Mucosa of stomach (tissue), 1 donor: ENCODE measurements at regions not wholly inside any gene's neighbourhood (a gene's known extent, or its start where the extent isn't known, plus 50 kb on each side); places are given as distances from the start of the nearest gene placed in this dataset.
"Not testable (repeated sequence)": the region's sequence is repeated elsewhere in the genome, so short reads cannot be mapped to it uniquely, and the experiment has no call there.

Source experiments
- H3K27me3 ChIP-seq: one replicate; pipeline ENCODE4 v1.7.0; 2013; ENCODE audit warnings: mild to moderate bottlenecking, low read length; ENCODE audit not compliant: control insufficient read depth, insufficient read depth
- H3K36me3 ChIP-seq: one replicate; pipeline ENCODE4 v1.7.0; 2013; ENCODE audit warnings: low read length; ENCODE audit not compliant: control insufficient read depth, insufficient read depth
- H3K4me1 ChIP-seq: one replicate; pipeline ENCODE4 v1.7.0; 2013; ENCODE audit warnings: mild to moderate bottlenecking, low read length; ENCODE audit not compliant: control insufficient read depth, insufficient read depth
- H3K4me3 ChIP-seq: one replicate; pipeline ENCODE4 v1.7.0; 2013; ENCODE audit warnings: low read length
- H3K9ac ChIP-seq: one replicate; pipeline ENCODE4 v1.7.0; 2013; ENCODE audit warnings: mild to moderate bottlenecking, low read length, moderate library complexity
- H3K9me3 ChIP-seq: one replicate; pipeline ENCODE4 v1.7.0; 2013; ENCODE audit warnings: mild to moderate bottlenecking, low read length, moderate library complexity; ENCODE audit not compliant: control insufficient read depth
- donor health status: Pancreatic carcinoma.

DNA sequence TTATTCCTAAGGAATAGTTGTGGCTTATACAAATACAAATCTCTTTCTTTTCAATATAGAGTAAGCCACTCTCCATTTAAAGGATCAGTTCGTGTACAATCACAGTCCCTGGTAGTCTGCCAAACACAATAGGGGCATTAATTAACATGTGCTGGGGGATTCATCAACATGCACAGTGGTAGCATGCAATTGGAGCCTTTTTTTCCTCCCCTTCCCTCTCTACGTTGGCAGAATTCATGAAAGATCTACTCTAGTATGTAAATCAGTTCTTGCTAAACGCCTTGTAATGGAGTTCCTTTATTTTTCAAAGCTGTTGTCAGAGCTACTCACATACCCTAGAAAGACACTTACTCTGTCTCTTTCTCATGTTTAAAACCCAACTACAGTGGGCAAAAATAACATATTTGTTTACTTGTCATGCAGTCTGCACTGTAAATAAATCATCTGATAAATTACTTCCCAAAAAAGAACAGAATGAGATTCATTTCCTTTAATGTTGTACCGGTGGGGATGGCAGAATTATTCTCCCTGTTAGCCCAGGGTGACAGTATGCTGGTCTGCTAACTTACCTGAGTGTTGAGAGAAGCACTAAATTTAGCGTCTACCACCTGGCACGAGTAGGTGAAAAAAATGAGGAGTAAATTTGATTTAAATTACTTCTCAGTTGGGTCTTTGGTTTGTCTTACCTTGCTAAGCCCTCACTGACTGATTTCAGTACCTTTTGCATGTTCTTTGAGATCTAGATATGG lies 341.5 kb upstream of the CCNH start:
- no peaks in the 10 kb centered on the region for H3K36me3 ChIP-seq
- H3K9me3 ChIP-seq: no peaks in the 10 kb centered on the region
- H3K4me1 ChIP-seq: no peaks in the 10 kb centered on the region
- no peak overlapping the region for H3K9ac ChIP-seq
- no peak overlapping the region for H3K4me3 ChIP-seq
- no peaks in the 10 kb centered on the region for H3K27me3 ChIP-seq

DNA sequence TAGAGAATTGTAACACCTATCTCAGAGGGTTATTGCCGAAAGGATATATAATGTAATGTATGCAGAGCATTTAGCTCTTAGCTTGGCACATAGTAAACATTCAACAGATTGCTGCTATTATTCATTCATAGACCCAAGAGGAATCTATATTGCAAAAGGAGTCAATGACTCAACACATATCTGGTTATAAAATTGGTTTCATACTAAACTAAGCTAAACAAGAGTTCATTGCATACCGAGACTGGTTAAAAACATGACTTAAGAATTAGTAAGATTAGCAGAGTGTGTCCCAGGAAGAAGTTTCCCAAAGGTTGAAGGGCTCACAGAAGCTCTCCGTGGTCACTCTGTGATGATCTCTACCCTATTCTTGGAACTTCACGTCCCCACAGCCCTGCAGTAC lies 339.6 kb upstream of the CCNH start:
- no peak overlapping the region for H3K4me3 ChIP-seq
- no peak overlapping the region for H3K9ac ChIP-seq

DNA sequence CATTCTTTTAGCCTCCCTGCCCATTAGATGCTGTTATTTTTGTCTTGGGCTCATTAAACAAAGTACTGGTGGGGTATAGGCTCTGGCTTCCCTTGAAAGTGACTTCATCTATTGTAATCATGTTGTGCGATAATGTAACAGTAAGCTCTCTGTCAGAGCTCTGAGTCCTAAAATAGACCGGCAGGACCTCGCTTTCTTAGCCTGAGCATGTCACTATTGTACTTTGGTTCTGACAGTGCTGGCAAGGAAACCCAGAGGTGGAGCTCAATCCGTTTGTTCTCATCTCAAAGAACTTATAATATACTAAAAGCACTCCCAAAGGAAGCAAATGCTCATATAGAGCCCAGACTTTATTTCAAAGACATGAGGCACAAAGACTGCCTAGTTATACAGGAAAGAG lies 339.1 kb upstream of the CCNH start:
- Histone ChIP-seq H3K4me3 (no peak overlapping the region), H3K36me3 (no peaks in the 10 kb centered on the region), H3K27me3 (no peaks in the 10 kb centered on the region), H3K9ac (no peak overlapping the region), H3K9me3 (no peaks in the 10 kb centered on the region), H3K4me1 (no peaks in the 10 kb centered on the region)

More for the DNA sequence above, 339.6 kb upstream of the CCNH start:
- H3K4me1 ChIP-seq: no peaks in the 10 kb centered on the region
- no peaks in the 10 kb centered on the region for H3K36me3 ChIP-seq
- H3K27me3 ChIP-seq: no peaks in the 10 kb centered on the region
- no peaks in the 10 kb centered on the region for H3K9me3 ChIP-seq

DNA sequence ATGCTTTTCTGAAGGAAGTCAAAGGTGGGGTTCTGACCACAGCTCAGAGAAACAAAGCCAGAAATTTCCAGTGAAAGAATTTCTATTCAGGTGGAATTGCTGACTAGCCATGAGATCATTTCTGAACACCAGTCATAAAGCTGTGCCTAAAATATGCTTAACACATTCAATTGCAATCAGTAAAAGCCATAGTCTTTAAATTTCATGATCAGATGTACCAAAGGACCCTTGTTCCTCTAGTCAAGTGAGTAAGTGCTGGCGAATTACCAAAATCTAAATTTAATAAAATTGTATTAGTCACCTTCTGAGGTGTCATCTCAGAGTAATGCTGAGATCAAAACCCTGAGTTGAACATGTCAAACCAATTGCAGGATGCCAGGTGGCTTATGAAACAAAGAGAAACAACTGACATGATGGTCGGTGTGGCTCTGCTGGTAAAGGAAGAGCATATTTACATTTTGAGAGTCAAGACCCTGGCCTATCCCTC lies 334.2 kb upstream of the CCNH start:
- Histone ChIP-seq H3K4me1 (no peaks in the 10 kb centered on the region), H3K4me3 (no peak overlapping the region), H3K27me3 (no peaks in the 10 kb centered on the region), H3K9me3 (no peaks in the 10 kb centered on the region), H3K9ac (no peak overlapping the region), H3K36me3 (no peaks in the 10 kb centered on the region)

DNA sequence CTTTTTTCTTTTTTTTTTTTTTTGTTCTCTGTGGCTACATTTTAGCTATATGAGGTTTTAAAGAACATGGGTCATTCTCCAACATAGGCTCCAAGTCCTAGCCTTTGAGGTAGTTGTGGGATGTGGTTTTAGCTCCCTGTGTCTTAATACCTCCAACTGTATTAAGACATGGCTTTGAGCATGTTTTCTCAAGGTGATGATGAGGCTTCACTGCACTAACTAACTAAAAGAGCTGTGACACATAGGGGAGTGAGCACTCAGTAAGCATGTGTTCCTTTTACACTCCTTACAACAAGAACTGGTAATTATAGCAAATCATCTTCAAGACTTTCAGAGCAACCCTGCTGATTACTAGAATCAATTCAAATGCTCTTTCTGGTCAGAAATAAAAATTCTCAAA lies 333.6 kb upstream of the CCNH start:
- Histone ChIP-seq H3K9me3 (no peaks in the 10 kb centered on the region), H3K4me3 (no peak overlapping the region), H3K27me3 (no peaks in the 10 kb centered on the region), H3K36me3 (no peaks in the 10 kb centered on the region), H3K9ac (no peak overlapping the region), H3K4me1 (no peaks in the 10 kb centered on the region)

DNA sequence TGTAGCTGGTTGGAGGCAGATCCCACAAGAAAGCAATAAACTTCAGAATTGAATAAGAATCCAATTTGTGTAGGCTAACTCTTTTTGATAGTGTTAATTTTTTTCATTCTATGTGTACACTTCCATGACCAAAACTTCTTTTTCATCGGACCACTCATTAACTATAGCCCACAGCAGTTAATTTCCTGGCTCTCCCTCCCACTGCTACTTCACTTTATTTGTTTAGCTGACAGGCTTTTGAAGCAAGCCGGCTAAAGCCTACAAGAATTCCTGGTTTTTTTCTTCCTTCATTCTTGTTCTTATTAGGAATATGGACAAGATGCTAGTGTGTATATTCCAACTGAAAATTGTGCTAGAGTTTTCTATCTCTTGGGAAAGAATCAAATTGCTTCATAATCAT lies 329.2 kb upstream of the CCNH start:
- Histone ChIP-seq H3K27me3 (no peaks in the 10 kb centered on the region), H3K9ac (no peak overlapping the region)

DNA sequence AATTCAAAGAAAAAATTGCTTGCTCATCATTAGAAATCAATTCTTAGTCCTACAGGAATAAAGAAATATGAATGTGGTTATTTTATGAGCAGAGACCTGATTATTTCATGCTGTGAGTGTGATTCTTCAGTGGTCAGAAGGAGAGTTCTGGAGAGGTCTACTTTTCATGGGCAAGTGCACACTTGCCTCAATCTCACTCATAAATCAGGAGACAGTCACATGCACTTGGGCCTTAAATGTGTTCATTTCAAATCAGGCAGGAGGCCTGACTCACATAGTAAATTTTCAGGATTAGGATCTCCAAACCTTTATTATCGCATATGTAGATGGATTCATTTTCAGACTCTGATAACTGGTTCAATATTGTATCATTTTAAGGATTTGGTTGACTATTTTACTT lies 323.2 kb upstream of the CCNH start:
- no peaks in the 10 kb centered on the region for H3K9me3 ChIP-seq
- no peak overlapping the region for H3K4me3 ChIP-seq
- H3K4me1 ChIP-seq: no peaks in the 10 kb centered on the region
- no peak overlapping the region for H3K9ac ChIP-seq
- H3K27me3 ChIP-seq: no peaks in the 10 kb centered on the region
- H3K36me3 ChIP-seq: no peaks in the 10 kb centered on the region

More for the DNA sequence above, 329.2 kb upstream of the CCNH start:
- Histone ChIP-seq H3K4me3 (no peak overlapping the region), H3K4me1 (no peaks in the 10 kb centered on the region), H3K36me3 (no peaks in the 10 kb centered on the region), H3K9me3 (no peaks in the 10 kb centered on the region)

DNA sequence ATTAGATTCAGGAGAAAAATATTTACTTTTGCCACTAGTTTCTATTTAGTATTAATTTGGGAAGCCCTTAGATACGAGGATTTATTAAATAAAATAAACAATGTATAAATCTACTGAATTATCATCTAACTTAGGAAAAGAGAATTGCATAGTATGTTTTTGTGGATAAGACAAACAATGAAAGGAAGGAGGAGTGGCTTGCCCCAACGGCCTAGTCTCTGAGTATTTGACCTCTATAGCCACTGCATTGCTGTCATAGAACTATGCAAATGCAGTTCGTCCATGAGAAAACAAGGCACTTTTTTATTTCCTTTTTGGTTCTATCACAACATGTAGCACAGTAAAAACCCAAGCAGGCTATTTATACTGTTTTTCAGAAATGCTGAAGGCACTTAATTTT lies 321.2 kb upstream of the CCNH start:
- Histone ChIP-seq H3K4me3 (no peak overlapping the region), H3K27me3 (no peaks in the 10 kb centered on the region), H3K9ac (no peak overlapping the region), H3K4me1 (no peaks in the 10 kb centered on the region), H3K36me3 (no peaks in the 10 kb centered on the region), H3K9me3 (no peaks in the 10 kb centered on the region)

DNA sequence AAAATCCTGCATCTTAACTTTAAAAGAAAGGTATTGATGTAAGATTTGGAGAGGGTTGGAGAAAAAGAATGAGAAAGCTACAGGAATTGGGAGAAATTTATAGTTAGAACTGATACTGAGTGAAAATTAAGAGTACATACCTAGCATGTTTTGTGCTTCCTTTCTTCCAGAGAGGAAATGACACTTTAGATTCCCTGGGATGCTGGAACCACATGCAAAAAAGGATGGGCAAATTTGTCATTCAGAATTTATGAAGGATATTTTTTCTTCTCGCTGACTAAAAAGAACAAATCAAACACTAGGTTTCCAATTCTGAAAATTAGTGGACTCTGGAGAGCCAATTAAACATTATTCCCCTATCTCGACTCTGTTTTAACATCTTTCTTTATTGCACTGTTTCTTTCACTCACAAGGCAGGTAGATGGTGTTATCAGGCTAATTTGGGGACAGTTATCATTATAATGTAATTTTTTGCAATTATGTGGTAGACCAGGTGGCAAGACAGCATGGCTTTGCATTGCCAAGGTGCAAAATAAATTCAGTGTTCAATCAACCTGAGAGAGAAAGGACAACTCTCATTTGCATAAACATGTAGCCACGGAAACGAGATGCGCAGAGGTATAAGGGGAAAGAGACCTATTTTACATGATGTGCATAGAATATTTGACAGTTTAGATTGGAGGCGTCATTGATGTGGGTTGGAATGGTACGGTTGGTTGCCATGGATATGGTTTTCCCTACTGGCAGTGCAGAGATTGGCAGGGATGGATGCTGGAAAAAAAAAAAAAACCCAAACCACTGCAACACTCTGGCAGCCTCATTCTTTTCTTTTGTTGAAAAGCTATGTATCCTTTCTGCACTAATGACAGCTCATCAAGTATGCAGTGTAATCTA lies 320.4 kb upstream of the CCNH start:
- Histone ChIP-seq H3K4me3 (no peak overlapping the region), H3K36me3 (no peaks in the 10 kb centered on the region), H3K27me3 (no peaks in the 10 kb centered on the region), H3K9ac (no peak overlapping the region), H3K9me3 (no peaks in the 10 kb centered on the region), H3K4me1 (no peaks in the 10 kb centered on the region)

DNA sequence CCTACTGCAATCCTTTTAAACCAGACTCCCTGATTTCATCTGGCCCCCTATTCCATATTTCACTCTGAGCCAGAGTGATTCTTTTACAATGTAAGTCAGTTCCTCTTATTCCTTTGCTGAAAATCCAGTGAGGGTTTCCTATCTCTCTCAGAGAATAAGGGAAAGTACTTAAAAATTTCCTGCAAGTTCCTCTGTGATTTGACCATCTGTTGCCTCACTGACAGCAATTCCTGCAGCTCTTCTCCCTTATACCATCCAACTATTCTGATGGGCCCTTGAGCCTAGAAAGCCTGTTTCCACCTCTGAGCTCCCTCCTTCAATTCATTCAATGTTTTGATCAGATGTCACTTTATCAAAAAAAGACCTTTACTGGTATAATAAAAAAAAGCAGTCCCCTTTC lies 317.1 kb upstream of the CCNH start:
- H3K9ac ChIP-seq: no peak overlapping the region
- no peaks in the 10 kb centered on the region for H3K36me3 ChIP-seq
- H3K4me3 ChIP-seq: no peak overlapping the region
- H3K9me3 ChIP-seq: no peaks in the 10 kb centered on the region
- H3K27me3 ChIP-seq: no peaks in the 10 kb centered on the region
- H3K4me1 ChIP-seq: no peaks in the 10 kb centered on the region

DNA sequence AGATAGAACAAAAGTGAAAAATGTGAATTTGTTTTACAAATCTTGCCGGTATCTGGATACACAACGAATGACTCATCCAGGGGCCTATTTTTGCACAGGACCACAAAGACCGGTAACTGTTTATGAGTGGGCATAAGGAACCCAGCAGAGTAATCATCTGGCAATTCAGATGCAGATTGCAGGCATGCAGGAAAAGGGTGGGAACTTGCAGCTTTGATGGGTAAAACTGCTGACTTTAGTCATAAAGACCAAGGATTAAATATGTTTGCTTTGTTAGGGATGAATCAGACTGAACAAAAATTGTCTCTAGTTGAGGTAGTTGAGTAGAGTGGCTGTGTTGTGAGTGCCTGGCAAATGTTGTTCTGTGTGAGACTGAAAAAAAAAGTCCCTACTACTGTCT lies 309.6 kb upstream of the CCNH start:
- Histone ChIP-seq H3K9me3 (no peaks in the 10 kb centered on the region), H3K9ac (no peak overlapping the region), H3K4me1 (no peaks in the 10 kb centered on the region), H3K4me3 (no peak overlapping the region), H3K27me3 (no peaks in the 10 kb centered on the region), H3K36me3 (no peaks in the 10 kb centered on the region)

DNA sequence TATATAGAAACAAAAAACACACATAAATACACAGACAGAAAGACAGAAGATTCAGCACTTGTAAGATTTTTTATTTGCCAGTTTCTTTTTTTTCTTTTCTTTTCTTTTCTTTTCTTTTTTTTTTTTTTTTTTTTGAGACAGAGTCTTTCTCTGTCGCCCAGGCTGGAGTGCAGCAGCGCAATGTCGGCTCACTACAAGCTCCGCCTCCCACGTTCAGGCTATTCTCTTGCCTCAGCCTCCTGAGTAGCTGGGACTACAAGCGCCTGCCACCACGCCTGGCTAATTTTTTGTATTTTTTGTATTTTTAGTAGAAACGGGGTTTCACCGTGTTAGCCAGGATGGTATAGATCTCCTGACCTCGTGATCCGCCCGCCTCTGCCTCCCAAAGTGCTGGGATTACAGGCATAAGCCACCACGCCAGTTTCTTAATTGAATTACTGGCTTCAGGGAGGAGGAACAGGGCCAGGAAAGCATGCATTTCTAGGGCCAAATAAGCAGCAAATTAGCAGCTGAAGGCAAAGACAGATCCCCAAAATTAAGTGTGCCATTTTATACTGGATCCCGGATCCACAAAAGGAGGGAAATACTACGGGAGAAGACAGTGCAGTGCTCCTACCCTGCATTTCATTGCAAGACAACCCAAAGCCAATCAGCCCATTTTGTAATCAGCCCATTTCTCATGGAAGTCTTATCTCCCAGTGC lies 305.6 kb upstream of the CCNH start:
- not testable (repeated sequence) for H3K36me3 ChIP-seq, H3K9ac ChIP-seq, H3K4me3 ChIP-seq, H3K4me1 ChIP-seq, H3K9me3 ChIP-seq, H3K27me3 ChIP-seq
